ENCODE measurements at regions not wholly inside any gene's neighbourhood (a gene's known extent, or its start where the extent isn't known, plus 50 kb on each side); places are given as distances from the start of the nearest gene placed in this dataset.

- POLR2A ChIA-PET: no interaction called here
- TF ChIP-seq CTCF (IDR thresholded peaks at IDR 0.05; ENCODE audit: control extremely low read depth, extremely low read depth, low read depth, missing control alignments): no peak
- no peak for DNase-seq (ENCODE audit: extremely low spot score)
- CTCF ChIA-PET: interaction anchor here (3.5 kb wide), 1 partner anchor 9 kb away, joined by 29 read pairs; no protein-coding TSS in a partner anchor
These were observed 80.3 kb upstream of the TAF1B start for GRCh38 chr2:9762941-9763340.

GRCh38 chr2:9763356-9764152, 79.7 kb upstream of the TAF1B start:
- CTCF ChIA-PET: interaction anchor here (1.4 kb wide), 1 partner anchor 36 kb away, joined by 3 read pairs; no protein-coding TSS in a partner anchor

GRCh38 chr2:9764153-9764778, 79.0 kb upstream of the TAF1B start:
- ChIA-PET POLR2A (no interaction called here), CTCF (interaction anchor here (1.2 to 1.5 kb wide), 3 partner anchors 15 to 36 kb away, joined by 3 read pairs; no protein-coding TSS in a partner anchor)
- DNase-seq (ENCODE audit: extremely low spot score): no peak
- TF ChIP-seq CTCF (IDR thresholded peaks at IDR 0.05; ENCODE audit: control extremely low read depth, extremely low read depth, low read depth, missing control alignments): no peak

More at GRCh38 chr2:9763356-9764152, 79.7 kb upstream of the TAF1B start:
- no peak for DNase-seq (ENCODE audit: extremely low spot score)
- POLR2A ChIA-PET: no interaction called here
- no peak for TF ChIP-seq CTCF (IDR thresholded peaks at IDR 0.05; ENCODE audit: control extremely low read depth, extremely low read depth, low read depth, missing control alignments)

- POLR2A ChIA-PET: no interaction called here
- no peak for DNase-seq (ENCODE audit: extremely low spot score)
These were observed 77.4 kb upstream of the TAF1B start for GRCh38 chr2:9765611-9766531.

GRCh38 chr2:9767656-9768281, 75.5 kb upstream of the TAF1B start:
- DNase-seq (ENCODE audit: extremely low spot score): no peak
- TF ChIP-seq CTCF (IDR thresholded peaks at IDR 0.05; ENCODE audit: control extremely low read depth, extremely low read depth, low read depth, missing control alignments): no peak
- ChIA-PET CTCF (interaction anchor here (0.8 to 5.4 kb wide), 5 partner anchors 10 to 625 kb away, joined by 3 to 49 read pairs (median 16); no protein-coding TSS in a partner anchor), POLR2A (no interaction called here)

More at GRCh38 chr2:9765611-9766531, 77.4 kb upstream of the TAF1B start:
- CTCF ChIA-PET: interaction anchor here (1.2 to 1.5 kb wide), 3 partner anchors 12 to 35 kb away, joined by 3 to 5 read pairs (median 3); no protein-coding TSS in a partner anchor
- no peak for TF ChIP-seq CTCF (IDR thresholded peaks at IDR 0.05; ENCODE audit: control extremely low read depth, extremely low read depth, low read depth, missing control alignments)
